HS-5 (cell line): ENCODE measurements at regions not wholly inside any gene's neighbourhood (a gene's known extent, or its start where the extent isn't known, plus 50 kb on each side); places are given as distances from the start of the nearest gene placed in this dataset.
"Not testable (repeated sequence)": the region's sequence is repeated elsewhere in the genome, so short reads cannot be mapped to it uniquely, and the experiment has no call there.

Source experiments
- DNase-seq: peaks from one replicate; pipeline ENCODE4 v3.0.0-alpha.2; 2012; ENCODE audit warnings: low read depth

DNA sequence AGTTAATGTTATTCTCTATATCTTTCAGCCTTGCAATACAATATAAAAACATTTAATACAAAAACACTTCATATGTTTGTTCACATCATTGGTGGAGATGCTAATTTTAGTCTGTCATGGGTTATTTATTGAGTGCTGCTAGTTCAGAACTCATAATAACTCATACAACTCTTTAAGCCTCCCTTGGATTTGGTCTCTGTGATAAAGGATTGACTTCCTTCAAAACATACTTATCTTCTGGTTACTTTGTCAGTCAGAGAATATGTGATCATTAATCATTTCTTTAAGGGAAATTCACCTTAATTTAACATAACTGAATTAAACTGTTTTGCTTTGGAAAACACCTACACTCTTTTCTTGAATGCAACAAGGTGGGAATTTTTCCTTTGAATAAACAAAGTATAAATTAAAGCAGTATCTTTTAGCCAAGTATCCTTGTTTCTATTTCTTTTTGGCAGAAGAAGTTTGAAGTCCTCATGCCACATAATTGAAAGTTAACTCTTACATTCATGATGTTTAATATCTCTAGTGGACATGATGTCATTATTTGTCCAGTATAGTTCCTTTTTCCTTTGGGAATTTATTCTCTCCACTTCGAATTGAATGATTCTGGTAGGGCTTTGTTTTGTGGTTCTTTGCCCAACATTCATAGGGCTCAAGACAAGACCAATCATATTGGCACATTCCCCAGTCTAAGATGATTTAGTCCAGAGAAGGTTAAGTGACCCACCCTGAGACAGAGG lies 133.2 kb upstream of the CENPW start:
- DNase-seq = no peak

DNA sequence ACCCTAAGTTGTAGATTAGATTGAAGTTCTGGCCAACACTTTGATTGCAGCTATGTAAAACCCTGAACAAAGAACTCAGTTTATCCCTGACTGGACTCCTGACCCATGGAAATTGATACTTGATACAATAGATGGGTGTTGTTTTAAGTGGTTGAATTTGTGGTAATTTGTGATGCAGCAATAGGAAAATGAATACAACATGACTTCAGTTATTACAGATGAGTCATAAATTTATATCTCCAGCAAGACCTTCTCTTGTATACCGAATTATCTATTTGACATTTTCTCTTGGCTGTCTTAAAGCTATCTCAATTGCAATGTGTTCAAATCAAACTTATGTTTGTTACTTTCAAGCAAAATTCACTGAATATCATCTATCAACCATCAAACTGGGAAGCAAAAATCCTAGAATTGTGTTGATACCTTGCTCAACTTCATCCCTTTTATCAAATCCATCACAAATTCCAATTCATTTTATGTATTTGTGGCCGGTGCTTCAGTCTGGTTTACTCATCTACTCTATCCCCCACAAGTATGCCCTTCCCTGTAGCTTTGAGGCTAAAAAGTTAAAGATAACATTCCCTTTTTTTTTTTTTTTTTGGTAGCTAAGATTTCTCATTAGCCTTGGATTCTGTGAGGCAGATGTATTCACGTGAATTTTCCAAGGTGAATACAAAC lies 129.4 kb upstream of the CENPW start:
- DNase-seq = no peak

- no peak for DNase-seq
These were observed 122.4 kb upstream of the CENPW start for GRCh38 chr6:126217497-126217896.

DNA sequence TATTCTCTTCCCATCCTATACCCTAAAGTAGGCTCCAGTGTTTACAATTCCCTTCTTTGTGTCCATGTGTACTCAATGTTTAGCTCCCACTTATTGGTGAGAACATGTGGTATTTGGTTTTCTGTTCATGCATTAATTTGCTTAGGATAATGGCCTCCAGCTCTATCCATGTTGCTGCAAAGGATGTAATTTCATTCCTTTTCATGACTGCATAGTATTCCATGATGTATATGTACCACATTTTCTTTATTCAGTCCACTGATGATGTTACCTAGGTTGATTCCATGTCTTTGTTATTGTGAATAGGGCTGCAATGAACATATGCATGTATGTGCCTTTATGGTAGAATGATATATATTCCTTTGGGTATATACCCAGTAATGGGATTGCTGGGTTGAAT lies 119.0 kb upstream of the CENPW start:
- DNase-seq = not testable (repeated sequence)

- no peak for DNase-seq
These were observed 111.8 kb upstream of the CENPW start for GRCh38 chr6:126227833-126228702.

GRCh38 chr6:126232671-126233070 lies 107.2 kb upstream of the CENPW start:
- no peak for DNase-seq

DNA sequence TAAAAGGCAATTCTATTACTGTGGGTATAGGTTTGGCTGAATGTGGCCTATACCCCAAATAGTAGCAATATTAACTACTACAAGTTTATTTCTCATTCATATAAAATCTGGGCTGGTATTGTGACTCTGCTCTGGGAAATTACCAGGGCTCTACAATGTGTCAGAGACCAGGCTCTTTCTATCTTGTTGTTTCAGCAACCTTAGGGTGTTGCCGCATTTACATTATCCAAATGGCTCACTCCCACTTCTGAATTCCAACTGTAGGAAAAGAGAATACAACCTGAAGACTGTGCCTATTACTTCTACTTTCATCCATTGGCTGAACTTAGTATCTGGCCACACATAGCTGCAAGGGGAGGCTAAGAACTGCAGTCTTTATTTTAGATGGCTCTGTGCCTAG lies 106.7 kb upstream of the CENPW start:
- DNase-seq = no peak

DNA sequence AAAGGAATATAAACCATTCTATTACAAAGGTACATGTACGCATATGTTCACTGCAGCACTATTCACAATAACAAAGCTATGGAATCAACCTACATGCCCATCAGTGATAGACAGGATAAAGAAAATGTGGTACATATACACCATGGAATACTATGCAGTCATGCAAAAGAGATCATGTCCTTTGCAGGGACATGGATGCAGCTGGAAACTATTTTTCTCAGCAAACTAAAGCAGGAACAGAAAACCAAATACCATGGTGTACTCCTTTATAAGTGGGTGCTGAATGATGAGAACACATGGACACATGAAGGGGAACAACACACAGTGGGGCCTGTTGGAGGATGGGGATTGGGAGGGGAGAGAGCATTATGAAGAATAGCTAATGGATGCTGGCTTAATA lies 104.6 kb upstream of the CENPW start:
- DNase-seq = no peak

- no peak for DNase-seq
These were observed 94.8 kb upstream of the CENPW start for GRCh38 chr6:126245077-126245476.

DNA sequence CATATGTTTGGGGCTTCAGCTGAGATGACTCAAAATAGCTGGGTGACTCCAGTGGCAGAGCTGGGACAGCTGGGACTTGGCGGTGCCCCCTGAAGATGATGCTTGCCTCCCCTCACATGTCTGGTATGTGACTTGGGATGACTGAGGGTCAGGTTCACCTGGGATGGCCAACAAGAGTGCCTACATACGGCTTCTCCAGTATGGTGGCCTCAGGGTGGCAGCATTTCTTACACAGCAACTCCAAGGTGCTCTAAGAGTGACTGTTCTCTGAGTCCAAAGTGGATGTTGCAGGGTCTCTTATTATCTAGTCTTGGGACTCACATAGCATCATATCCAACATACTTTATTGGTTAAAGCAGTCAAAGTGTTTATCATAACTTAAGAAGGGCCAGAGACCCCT lies 87.8 kb upstream of the CENPW start:
- DNase-seq = no peak

- no peak for DNase-seq
These were observed 86.5 kb upstream of the CENPW start for GRCh38 chr6:126253431-126253830.

- DNase-seq = no peak
These were observed 81.8 kb upstream of the CENPW start for GRCh38 chr6:126258150-126258549.

GRCh38 chr6:126261792-126262421 lies 78.0 kb upstream of the CENPW start:
- DNase-seq = no peak

DNA sequence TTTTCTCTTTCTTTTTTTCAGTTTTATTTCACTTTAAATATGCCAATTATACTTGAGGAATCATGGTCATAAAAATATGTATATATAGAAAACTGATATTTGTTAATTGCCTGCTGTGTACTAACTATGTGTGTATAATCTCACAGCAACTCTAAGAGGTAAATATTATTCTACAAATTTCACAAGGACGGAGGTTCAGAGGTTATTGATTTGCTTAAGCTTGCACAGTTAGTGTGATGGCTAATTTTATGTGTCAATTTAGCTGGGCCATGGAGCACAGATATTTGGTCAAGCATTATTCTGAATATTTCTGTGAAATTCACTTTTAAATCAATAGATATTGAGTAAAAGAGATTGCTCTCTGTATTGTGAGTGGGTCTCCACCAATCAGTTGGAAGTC lies 75.7 kb upstream of the CENPW start:
- DNase-seq = no peak

DNA sequence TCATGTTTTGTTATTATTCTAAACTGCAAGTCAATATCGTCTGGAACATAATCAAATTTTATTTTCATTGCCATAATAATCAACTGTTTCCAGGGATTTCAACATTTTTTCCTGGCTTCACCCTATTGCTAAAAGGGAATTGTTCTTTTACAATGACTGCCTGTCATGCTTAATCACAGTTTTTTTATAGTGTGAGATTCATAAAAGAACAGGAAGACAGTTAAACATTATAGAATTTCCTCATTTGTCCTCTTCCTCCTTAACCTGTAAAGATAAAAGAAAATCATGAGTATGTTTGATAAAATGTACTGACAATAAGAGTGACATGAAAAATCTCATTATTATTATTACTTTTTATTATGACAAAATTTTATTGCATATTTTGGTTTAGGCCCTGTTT lies 73.3 kb upstream of the CENPW start:
- no peak for DNase-seq

GRCh38 chr6:126267626-126268025 lies 72.3 kb upstream of the CENPW start:
- DNase-seq = no peak

DNA sequence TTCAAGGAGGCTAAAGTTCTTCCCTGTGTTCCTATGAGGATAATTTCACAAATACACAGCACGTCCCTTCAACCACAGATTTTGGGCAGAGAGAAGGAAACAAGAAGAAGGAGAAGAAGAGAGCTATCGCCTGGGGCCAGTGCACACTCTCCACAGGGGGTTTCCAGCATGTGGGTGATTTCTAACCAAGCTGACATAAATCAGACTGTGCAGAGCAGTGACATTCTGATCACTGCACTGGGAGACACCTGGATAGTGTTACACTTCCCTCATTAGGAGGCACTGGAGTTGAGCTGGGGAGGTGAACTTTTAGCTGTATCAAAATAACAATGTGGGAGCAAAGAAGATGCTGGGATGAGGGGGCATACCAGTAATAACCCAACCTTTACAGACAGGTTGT lies 71.8 kb upstream of the CENPW start:
- DNase-seq = no peak

GRCh38 chr6:126280287-126280686 lies 59.6 kb upstream of the CENPW start:
- DNase-seq = no peak

- no peak for DNase-seq
These were observed 54.0 kb upstream of the CENPW start for GRCh38 chr6:126285871-126286365.
